Nephron (organoid): ENCODE measurements at regions not wholly inside any gene's neighbourhood (a gene's known extent, or its start where the extent isn't known, plus 50 kb on each side); places are given as distances from the start of the nearest gene placed in this dataset.

Source experiments
- H3K27ac Mint-ChIP-seq, 3 experiments: 2 replicates each; pipeline ENCODE4 v1.8.0; 2020; ENCODE audit warnings: mixed read lengths in 3 of 3, mild to moderate bottlenecking in 2 of 3, moderate library complexity in 1 of 3
- H3K27me3 Mint-ChIP-seq: 2 replicates; pipeline ENCODE4 v1.8.0; 2021; ENCODE audit warnings: low read depth, mild to moderate bottlenecking, moderate library complexity, mixed read lengths
- H3K36me3 Mint-ChIP-seq: 2 replicates; pipeline ENCODE4 v1.8.0; 2020; ENCODE audit warnings: low read depth, mixed read lengths
- H3K4me1 Mint-ChIP-seq: 2 replicates; pipeline ENCODE4 v1.8.0; 2020; ENCODE audit warnings: mixed read lengths
- H3K4me3 Mint-ChIP-seq, 3 experiments: 2 replicates each; pipeline ENCODE4 v1.8.0; 2020; ENCODE audit warnings: mild to moderate bottlenecking in 3 of 3, mixed read lengths in 3 of 3, moderate library complexity in 2 of 3
- H3K9me3 Mint-ChIP-seq: 2 replicates; pipeline ENCODE4 v1.8.0; 2020; ENCODE audit warnings: mixed read lengths
- CTCF ChIP-seq, 3 experiments: fragments of 200-600 bp; sonication (generic); IDR thresholded peaks; one replicate each; pipeline ENCODE4 v1.5.0; 2021; ENCODE audit warnings: antibody characterized with exemption in 3 of 3; ENCODE audit not compliant: unreplicated experiment in 3 of 3

DNA sequence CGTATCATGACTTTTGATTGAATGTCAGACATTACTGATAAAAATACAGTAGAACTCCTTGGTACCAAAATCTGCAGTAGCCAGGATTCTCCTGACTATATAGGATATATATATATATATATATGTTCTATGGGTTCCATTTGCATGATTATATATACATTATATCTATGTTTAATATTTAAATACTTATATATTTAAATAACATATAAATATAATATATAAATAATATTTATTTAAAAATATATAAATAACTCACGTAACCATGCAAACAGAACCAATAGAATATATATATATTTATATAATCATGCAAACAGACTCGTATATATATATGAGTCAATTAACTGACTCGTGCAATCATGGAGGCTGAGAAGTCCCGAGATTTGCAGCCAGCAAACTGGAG lies 278.8 kb upstream of the PLXNA2 start:
- Mint-ChIP-seq H3K4me1 (peaks cover 31% of the 10 kb centered on the region), H3K9me3 (peaks cover 4% of the 10 kb centered on the region), H3K4me3 (no peak overlapping the region), H3K27ac (no peak overlapping the region), H3K36me3 (no peaks in the 10 kb centered on the region), H3K27me3 (peaks cover 3% of the 10 kb centered on the region)
- TF ChIP-seq CTCF (IDR thresholded peaks at IDR 0.05; ENCODE audit: unreplicated experiment in 3 of 3) = no peak

GRCh38 chr1:208524376-208524775 lies 280.2 kb upstream of the PLXNA2 start:
- peaks cover 45% of the 10 kb centered on the region for H3K4me1 Mint-ChIP-seq
- H3K27ac Mint-ChIP-seq = no peak overlapping the region
- H3K4me3 Mint-ChIP-seq = no peak overlapping the region
- no peak for TF ChIP-seq CTCF (IDR thresholded peaks at IDR 0.05; ENCODE audit: unreplicated experiment in 3 of 3)
- no peaks in the 10 kb centered on the region for H3K36me3 Mint-ChIP-seq
- peaks cover 2% of the 10 kb centered on the region for H3K9me3 Mint-ChIP-seq
- H3K27me3 Mint-ChIP-seq = peaks cover 11% of the 10 kb centered on the region

- TF ChIP-seq CTCF (IDR thresholded peaks at IDR 0.05; ENCODE audit: unreplicated experiment in 3 of 3) = no peak
- H3K4me1 Mint-ChIP-seq = peaks cover 46% of the 10 kb centered on the region
- H3K36me3 Mint-ChIP-seq = no peaks in the 10 kb centered on the region
- H3K9me3 Mint-ChIP-seq = no peaks in the 10 kb centered on the region
- peaks cover 11% of the 10 kb centered on the region for H3K27me3 Mint-ChIP-seq
- H3K4me3 Mint-ChIP-seq = no peak overlapping the region
- no peak overlapping the region for H3K27ac Mint-ChIP-seq
These were observed 280.7 kb upstream of the PLXNA2 start for GRCh38 chr1:208524925-208525324.

DNA sequence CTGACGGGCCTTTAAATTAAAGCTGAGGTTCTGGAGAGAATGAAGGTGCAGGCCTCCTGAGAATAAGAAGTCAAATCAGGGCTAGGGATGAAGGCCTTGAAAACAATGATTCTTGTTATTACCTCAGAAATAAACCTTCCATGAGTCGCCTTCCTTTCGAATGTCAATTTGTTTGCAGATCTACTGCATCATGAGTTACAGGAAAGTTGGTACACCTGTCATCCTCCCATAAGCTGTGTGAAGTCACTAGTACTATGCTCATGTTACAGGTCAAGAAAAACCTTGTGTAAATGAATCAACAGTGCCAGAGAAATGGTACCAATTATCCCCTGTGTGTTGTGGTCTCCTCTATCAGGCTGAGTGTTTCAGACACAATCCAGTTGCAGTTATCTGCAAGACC lies 281.2 kb upstream of the PLXNA2 start:
- H3K9me3 Mint-ChIP-seq = no peaks in the 10 kb centered on the region
- peaks cover 49% of the 10 kb centered on the region for H3K4me1 Mint-ChIP-seq
- no peak overlapping the region for H3K4me3 Mint-ChIP-seq
- H3K27ac Mint-ChIP-seq = no peak overlapping the region
- H3K27me3 Mint-ChIP-seq = peaks cover 11% of the 10 kb centered on the region
- no peak for TF ChIP-seq CTCF (IDR thresholded peaks at IDR 0.05; ENCODE audit: unreplicated experiment in 3 of 3)
- no peaks in the 10 kb centered on the region for H3K36me3 Mint-ChIP-seq

DNA sequence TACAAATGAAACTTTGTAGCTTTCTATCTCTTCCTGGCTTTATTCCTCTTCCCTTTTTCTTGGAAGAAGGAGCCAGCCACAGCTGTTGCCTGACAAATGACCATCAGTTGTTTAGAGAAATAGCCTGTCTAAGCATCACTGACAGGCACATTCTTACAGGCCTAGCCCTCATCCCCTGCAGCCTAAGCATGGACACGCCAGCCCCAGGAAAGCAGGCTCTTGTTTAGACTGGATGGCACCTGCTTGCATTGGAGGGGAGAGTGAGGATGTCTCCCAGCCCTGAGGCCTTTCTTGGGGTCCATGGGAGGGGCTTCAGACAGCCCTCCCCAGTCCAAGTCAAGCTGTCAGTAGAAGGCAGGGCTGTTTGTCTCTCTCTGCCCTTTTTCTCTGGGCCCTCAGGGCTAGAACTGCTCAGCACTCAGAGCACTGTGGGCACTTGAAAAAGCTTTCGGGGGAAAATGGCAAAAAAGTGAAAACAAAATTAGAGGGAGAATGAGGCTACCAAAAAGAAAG lies 282.5 kb upstream of the PLXNA2 start:
- H3K27ac Mint-ChIP-seq = no peak overlapping the region
- H3K4me3 Mint-ChIP-seq = no peak overlapping the region
- peaks cover 49% of the 10 kb centered on the region for H3K4me1 Mint-ChIP-seq
- no peak for TF ChIP-seq CTCF (IDR thresholded peaks at IDR 0.05; ENCODE audit: unreplicated experiment in 3 of 3)
- H3K36me3 Mint-ChIP-seq = no peaks in the 10 kb centered on the region
- H3K9me3 Mint-ChIP-seq = no peaks in the 10 kb centered on the region
- peaks cover 15% of the 10 kb centered on the region for H3K27me3 Mint-ChIP-seq

DNA sequence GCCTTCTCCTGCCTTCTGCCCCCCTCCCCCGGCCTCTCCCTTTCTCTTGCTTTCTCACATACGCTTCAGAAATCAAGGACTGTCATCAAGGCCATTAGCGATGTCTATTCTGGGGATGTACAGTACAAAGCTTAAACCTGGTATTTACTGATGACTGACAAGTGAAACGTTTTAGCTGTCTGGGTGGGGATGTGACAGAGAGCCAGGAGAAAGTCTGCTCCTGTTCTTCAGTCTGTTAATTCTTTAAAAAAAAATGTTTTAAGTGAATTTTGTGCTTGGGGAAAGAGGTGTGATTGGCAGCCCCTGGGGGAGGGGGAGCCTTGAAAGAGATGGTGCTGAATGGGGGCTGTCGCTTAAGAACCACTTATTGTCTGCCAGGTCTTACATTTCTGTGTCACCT lies 283.0 kb upstream of the PLXNA2 start:
- peaks cover 49% of the 10 kb centered on the region for H3K4me1 Mint-ChIP-seq
- H3K27ac Mint-ChIP-seq = no peak overlapping the region
- no peak overlapping the region for H3K4me3 Mint-ChIP-seq
- no peaks in the 10 kb centered on the region for H3K36me3 Mint-ChIP-seq
- peaks cover 15% of the 10 kb centered on the region for H3K27me3 Mint-ChIP-seq
- H3K9me3 Mint-ChIP-seq = no peaks in the 10 kb centered on the region
- TF ChIP-seq CTCF (IDR thresholded peaks at IDR 0.05; ENCODE audit: unreplicated experiment in 3 of 3) = no peak
